Common myeloid progenitor, CD34-positive (primary cell): ENCODE measurements at regions not wholly inside any gene's neighbourhood (a gene's known extent, or its start where the extent isn't known, plus 50 kb on each side); places are given as distances from the start of the nearest gene placed in this dataset.

Experiments
- CTCF ChIA-PET: fragments of 350-600 bp; sonication (Branson Sonifier 250); formaldehyde crosslinking; loops from one replicate; lab custom pipeline; 2021; ENCODE audit warnings: antibody characterized with exemption; lab: Charles Lee
- POLR2A ChIA-PET: fragments of 350-600 bp; sonication (Branson Sonifier 250); formaldehyde crosslinking; loops from one replicate; lab custom pipeline; 2021; ENCODE audit warnings: antibody characterized with exemption; lab: Charles Lee
- DNase-seq, 3 donors: peaks; one replicate each; pipeline versions ENCODE4 v3.0.0 to v3.0.0-alpha.2; 2013
- H3K27ac ChIP-seq, 2 experiments: 1 replicate in 1 of 2; 2 replicates in 1 of 2; pipeline ENCODE4 v1.7.0; 2013; ENCODE audit warnings: inconsistent platforms in 2 of 2, low read length in 2 of 2, mild to moderate bottlenecking in 2 of 2, low read depth in 1 of 2, moderate library complexity in 1 of 2; ENCODE audit not compliant: severe bottlenecking in 2 of 2, insufficient read depth in 1 of 2, poor library complexity in 1 of 2
- H3K27me3 ChIP-seq, 5 experiments: replicated peaks in 2 of 5; 1 replicate in 3 of 5; 2 replicates in 2 of 5; pipeline versions ENCODE4 v1.6.1 to v1.7.0; 2013; ENCODE audit warnings: low read length in 4 of 5, mild to moderate bottlenecking in 2 of 5, moderate library complexity in 2 of 5, inconsistent platforms in 1 of 5; ENCODE audit not compliant: insufficient read depth in 5 of 5, control insufficient read depth in 4 of 5
- H3K36me3 ChIP-seq, 4 experiments: 1 replicate in 2 of 4; 2 replicates in 2 of 4; pipeline versions ENCODE4 v1.6.1 to v1.7.0; 2013; ENCODE audit warnings: low read length in 3 of 4, control low read depth in 1 of 4, mild to moderate bottlenecking in 1 of 4; ENCODE audit not compliant: control insufficient read depth in 4 of 4, insufficient read depth in 4 of 4
- H3K4me1 ChIP-seq, 4 experiments: 1 replicate in 3 of 4; 2 replicates in 1 of 4; pipeline versions ENCODE4 v1.6.1 to v1.7.1; 2013; ENCODE audit warnings: low read length in 3 of 4, mild to moderate bottlenecking in 3 of 4, control low read depth in 1 of 4, inconsistent platforms in 1 of 4, moderate library complexity in 1 of 4; ENCODE audit not compliant: control insufficient read depth in 4 of 4, insufficient read depth in 4 of 4; ENCODE audit errors: control extremely low read depth in 1 of 4
- H3K4me3 ChIP-seq, 7 experiments: 1 replicate in 4 of 7; 2 replicates in 3 of 7; pipeline versions ENCODE4 v1.5.1 to v1.7.0; 2013; ENCODE audit warnings: mild to moderate bottlenecking in 7 of 7, low read length in 6 of 7, moderate library complexity in 6 of 7, inconsistent platforms in 2 of 7, low read depth in 2 of 7, control low read depth in 1 of 7; ENCODE audit not compliant: insufficient read depth in 4 of 7, control insufficient read depth in 1 of 7; ENCODE audit errors: extremely low read depth in 1 of 7
- H3K9me3 ChIP-seq, 5 experiments: 1 replicate in 4 of 5; 2 replicates in 1 of 5; pipeline versions ENCODE4 v1.6.1 to v1.7.1; 2013; ENCODE audit warnings: low read length in 4 of 5, mild to moderate bottlenecking in 2 of 5, inconsistent platforms in 1 of 5, low read depth in 1 of 5, moderate library complexity in 1 of 5; ENCODE audit not compliant: control insufficient read depth in 4 of 5, insufficient read depth in 2 of 5; ENCODE audit errors: control extremely low read depth in 1 of 5
- WGBS: methylation state at CpG from one replicate; pipeline ENCODE4 v1.1.5; 2013; ENCODE audit not compliant: insufficient coverage; 5-methylcytosine and 5-hydroxymethylcytosine counted together

GRCh38 chr4:189202869-189203271 is 737.8 kb upstream of the FRG1 start:
- 77% methylated on average over 8 of the region's 8 CpGs for WGBS
- H3K36me3 ChIP-seq: no peaks in the 10 kb centered on the region
- H3K4me3 ChIP-seq: peak overlapping the region in 3 of 7 experiments; percentile 6 to 70 (median 48)
- DNase-seq: peak in 2 of 3 donors; percentile 3 to 18
- H3K9me3 ChIP-seq: no peaks in the 10 kb centered on the region
- POLR2A ChIA-PET: no interaction called here
- H3K27me3 ChIP-seq: peaks cover 0 to 2% (median 0%) of the 10 kb centered on the region in 5 experiments
- H3K27ac ChIP-seq: no peak overlapping the region
- CTCF ChIA-PET: interaction anchor here (0.6 to 1.4 kb wide), 3 partner anchors 17 to 1595 kb away, joined by 3 to 4 read pairs (median 4); no protein-coding TSS in a partner anchor
- H3K4me1 ChIP-seq: peaks cover 0 to 13% (median 4%) of the 10 kb centered on the region in 4 experiments

GRCh38 chr4:189204616-189205015 is 736.1 kb upstream of the FRG1 start:
- Histone ChIP-seq H3K27me3 (peaks cover 0 to 2% (median 0%) of the 10 kb centered on the region in 5 experiments), H3K4me3 (no peak overlapping the region), H3K4me1 (peaks cover 0 to 13% (median 4%) of the 10 kb centered on the region in 4 experiments), H3K36me3 (no peaks in the 10 kb centered on the region), H3K27ac (no peak overlapping the region), H3K9me3 (no peaks in the 10 kb centered on the region)
- no peak for DNase-seq
- WGBS: 94% methylated on average over 5 of the region's 8 CpGs
- ChIA-PET CTCF (no interaction called here), POLR2A (no interaction called here)

- POLR2A ChIA-PET: no interaction called here
- H3K9me3 ChIP-seq: no peaks in the 10 kb centered on the region
- H3K36me3 ChIP-seq: no peaks in the 10 kb centered on the region
- peaks cover 0 to 13% (median 4%) of the 10 kb centered on the region in 4 experiments for H3K4me1 ChIP-seq
- no peak for DNase-seq
- no peak overlapping the region for H3K27ac ChIP-seq
- WGBS: 89% methylated on average over 10 of the region's 10 CpGs
- no peak overlapping the region for H3K4me3 ChIP-seq
- H3K27me3 ChIP-seq: peaks cover 0 to 2% (median 0%) of the 10 kb centered on the region in 5 experiments
- CTCF ChIA-PET: no interaction called here
Observed at GRCh38 chr4:189206953-189207352, 733.7 kb upstream of the FRG1 start.

- Histone ChIP-seq H3K9me3 (no peaks in the 10 kb centered on the region), H3K4me1 (peaks cover 0 to 5% (median 2%) of the 10 kb centered on the region in 4 experiments), H3K4me3 (no peak overlapping the region), H3K36me3 (no peaks in the 10 kb centered on the region), H3K27ac (no peak overlapping the region), H3K27me3 (peaks cover 0 to 2% (median 0%) of the 10 kb centered on the region in 5 experiments)
- CTCF ChIA-PET: no interaction called here
- DNase-seq: no peak
- WGBS: 85% methylated on average over 5 of the region's 5 CpGs
- POLR2A ChIA-PET: no interaction called here
Observed at GRCh38 chr4:189207872-189208271, 732.8 kb upstream of the FRG1 start.

GRCh38 chr4:189215574-189215973 is 725.1 kb upstream of the FRG1 start:
- Histone ChIP-seq H3K27me3 (no peaks in the 10 kb centered on the region), H3K4me3 (no peak overlapping the region), H3K9me3 (no peaks in the 10 kb centered on the region), H3K36me3 (no peaks in the 10 kb centered on the region), H3K27ac (no peak overlapping the region), H3K4me1 (no peaks in the 10 kb centered on the region)
- WGBS: no CpG with 5 or more reads among the region's 3 CpGs
- CTCF ChIA-PET: no interaction called here
- POLR2A ChIA-PET: no interaction called here
- no peak for DNase-seq

- no peaks in the 10 kb centered on the region for H3K9me3 ChIP-seq
- H3K27me3 ChIP-seq: peaks cover 0 to 2% (median 0%) of the 10 kb centered on the region in 5 experiments
- POLR2A ChIA-PET: no interaction called here
- no peaks in the 10 kb centered on the region for H3K36me3 ChIP-seq
- CTCF ChIA-PET: no interaction called here
- H3K4me1 ChIP-seq: no peaks in the 10 kb centered on the region
- H3K27ac ChIP-seq: no peak overlapping the region
- H3K4me3 ChIP-seq: no peak overlapping the region
- DNase-seq: no peak
- WGBS: 67% methylated on average over 1 of the region's 4 CpGs
Observed at GRCh38 chr4:189221691-189222090, 719.0 kb upstream of the FRG1 start.

GRCh38 chr4:189228726-189229125 is 711.9 kb upstream of the FRG1 start:
- Histone ChIP-seq H3K36me3 (no peaks in the 10 kb centered on the region), H3K4me1 (no peaks in the 10 kb centered on the region), H3K27me3 (no peaks in the 10 kb centered on the region), H3K27ac (no peak overlapping the region), H3K9me3 (peaks cover 0 to under 1% (median 0%) of the 10 kb centered on the region in 5 experiments), H3K4me3 (no peak overlapping the region)
- DNase-seq: no peak
- ChIA-PET CTCF (no interaction called here), POLR2A (no interaction called here)
- no CpG with 5 or more reads among the region's 1 CpG for WGBS
